ENCODE measurements at regions not wholly inside any gene's neighbourhood (a gene's known extent, or its start where the extent isn't known, plus 50 kb on each side); places are given as distances from the start of the nearest gene placed in this dataset.

DNA sequence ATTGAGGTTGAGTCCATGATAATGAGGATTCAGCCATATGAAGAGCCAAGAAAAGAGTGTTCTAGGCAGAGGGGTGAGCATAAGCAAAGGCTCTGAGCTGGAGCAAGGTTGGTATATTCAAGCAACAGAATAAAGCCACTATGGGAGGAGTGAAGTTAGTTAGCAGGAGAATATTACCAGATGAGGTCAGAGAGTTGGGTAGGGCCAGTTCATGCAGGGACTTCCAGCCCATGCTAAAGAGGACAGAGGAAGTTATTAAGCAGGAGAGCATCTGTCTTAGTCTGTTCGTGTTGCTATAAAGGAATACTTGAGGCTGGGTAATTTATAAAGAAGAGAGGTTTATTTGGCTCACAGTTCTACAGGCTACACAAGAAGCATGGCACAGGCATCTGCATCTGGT is 57.1 kb upstream of the ATG10 start:
- DNase-seq, result no peak

DNA sequence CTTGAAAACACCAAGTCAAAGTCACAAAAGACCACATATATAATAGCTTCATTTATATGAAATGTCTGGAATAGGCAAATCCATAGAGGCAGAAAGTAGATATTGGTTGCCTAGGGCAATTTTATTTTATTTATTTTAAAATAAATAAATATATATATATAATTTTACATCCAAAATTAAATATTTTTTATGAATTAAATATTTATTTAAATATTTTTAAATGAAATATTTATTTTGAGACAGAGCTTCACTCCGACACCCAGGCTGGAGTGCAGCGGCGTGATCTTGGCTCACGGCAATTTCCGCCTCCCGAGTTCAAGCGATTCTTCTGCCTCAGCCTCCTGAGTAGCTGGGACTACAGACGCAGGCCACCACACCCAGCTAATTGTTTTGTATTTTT is 58.9 kb upstream of the ATG10 start:
- DNase-seq, result no peak

DNA sequence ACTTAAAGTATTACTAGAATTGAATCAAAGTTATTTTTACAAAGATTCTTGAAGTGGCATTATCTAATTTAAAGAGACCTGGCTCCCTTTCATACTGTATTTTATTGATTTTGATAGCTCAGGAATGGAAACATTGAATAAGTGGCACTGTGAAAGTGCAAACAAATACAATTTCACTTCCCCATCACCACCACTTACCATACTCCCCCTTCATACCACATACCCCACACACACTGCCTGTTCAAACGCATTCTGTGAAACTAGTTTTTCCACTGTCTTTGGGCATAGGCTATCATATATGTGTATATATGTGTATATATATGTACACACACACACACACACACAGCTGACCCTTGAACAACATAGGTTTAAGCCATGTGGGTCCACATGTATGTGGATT is 62.1 kb upstream of the ATG10 start:
- DNase-seq, result no peak

DNA sequence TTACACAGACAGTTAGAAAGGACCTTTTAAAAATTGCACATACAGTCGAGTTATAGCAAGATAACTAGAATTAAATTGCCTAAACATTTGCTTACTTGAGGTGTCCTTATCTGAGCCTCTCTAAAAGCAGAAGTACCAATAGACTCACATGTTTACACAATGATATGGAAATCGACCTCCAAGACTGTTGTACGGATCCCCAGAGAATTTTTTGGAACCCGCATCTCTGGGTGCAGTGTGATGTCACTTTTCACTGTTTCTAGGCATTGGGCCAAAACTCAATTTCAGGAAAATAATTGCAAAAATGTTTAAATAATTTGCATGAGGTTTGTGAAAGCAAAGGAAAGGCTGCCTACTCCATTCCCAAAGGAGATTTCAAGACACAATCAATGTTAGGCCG is 63.1 kb upstream of the ATG10 start:
- no peak for DNase-seq

DNA sequence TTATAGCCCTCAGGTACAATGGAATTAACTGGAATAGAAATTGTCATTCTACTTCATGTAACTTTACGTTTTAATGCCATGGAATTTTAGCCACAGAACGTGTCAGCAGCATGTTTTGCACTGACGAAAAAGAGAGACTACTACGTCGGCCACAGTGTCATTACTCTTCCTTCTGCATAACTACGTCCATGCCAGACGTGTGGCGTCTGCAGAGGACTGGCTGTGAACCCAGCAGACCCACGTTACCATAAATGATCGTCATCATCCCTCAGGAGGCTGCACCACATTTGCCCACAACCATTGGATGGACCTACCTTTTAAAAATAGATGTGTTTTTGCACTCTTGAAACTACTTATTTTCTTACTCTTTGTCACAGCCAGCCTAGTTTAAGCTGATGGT is 63.8 kb upstream of the ATG10 start:
- DNase-seq, result no peak

DNA sequence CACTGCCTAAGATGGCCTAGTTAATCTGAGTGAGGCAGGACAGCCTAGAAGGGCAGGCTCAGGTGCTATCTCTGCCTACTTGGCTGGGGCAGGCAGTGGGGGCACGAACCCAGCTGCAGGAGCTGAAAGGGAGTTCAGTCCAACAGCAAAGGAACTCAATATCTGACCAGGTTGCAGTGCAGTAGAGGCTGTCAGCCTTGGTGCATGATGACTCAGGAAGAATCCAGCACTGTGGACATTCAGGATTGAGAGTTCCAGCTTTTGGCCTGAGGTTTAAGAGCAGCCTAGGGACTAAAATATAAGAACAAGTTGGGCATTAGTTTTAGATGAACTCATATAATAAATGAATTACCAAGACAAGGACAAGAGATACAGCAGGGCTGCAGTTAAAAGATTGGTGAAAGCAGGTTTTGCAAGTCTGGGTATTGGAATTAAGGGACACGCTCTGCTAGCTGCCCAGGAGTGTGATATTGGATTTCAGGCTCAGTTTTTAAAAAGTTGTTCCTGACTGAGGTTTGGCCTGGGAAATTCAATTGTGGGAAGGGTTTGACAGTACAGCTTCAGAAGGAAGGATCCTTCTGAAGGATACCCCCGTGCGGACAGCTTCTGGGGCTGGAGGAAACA is 64.7 kb upstream of the ATG10 start:
- DNase-seq, result no peak

DNA sequence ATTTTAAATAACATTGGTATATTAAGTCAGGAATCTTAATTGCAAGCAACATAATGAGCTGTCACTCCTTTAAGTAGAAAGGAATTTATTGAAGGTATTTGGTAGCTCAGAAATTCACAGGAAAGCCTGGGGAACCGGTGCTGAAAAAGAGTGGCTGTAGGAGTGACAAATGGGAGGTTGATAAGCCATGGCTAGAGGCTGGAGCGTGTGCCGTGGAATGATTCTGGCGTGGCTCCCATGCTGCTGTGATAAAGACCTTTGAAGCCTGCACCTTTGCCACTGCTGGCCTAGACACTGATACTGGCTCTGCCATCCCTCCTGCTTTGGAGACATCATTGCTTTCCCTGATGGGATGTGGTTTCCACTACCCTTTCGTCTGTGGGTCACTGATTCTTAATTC is 65.7 kb upstream of the ATG10 start:
- no peak for DNase-seq

DNA sequence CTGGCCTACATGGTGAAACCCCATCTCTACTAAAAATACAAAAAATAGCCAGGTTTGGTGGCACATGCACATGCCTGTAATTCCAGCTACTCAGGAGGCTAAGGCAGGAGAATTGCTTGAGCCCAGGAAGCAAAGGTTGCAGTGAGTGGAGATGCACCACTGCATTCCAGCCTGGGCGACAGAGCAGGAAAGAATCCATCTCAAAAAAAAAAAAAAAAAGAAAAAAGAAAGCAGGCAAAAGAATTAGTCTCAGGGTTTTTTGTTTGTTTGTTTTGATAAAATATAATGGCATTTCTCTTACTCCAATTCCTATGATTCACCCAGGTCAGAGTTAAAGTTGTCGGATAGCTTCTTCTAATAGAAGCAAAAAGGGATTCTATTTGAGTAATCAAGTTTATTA is 67.0 kb upstream of the ATG10 start:
- no peak for DNase-seq

DNA sequence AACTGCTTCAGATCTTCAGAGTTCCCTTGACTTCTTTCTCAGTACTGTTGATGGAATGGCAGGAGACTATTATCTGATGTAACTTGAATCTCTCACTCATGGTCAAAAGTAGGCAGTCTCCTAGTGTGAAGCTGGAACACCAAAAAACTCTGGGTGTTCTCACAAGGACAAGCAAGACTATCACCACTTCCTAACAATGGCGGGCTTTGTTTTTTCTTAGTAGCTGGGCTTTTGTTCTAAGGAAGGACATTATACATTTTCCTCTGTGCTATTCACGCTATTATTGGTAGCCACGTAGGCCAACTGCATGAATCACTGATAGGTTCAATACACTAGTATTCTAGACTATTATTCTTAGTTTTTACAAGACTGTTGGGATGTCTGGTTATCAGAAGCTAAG is 67.7 kb upstream of the ATG10 start:
- DNase-seq, result no peak

DNA sequence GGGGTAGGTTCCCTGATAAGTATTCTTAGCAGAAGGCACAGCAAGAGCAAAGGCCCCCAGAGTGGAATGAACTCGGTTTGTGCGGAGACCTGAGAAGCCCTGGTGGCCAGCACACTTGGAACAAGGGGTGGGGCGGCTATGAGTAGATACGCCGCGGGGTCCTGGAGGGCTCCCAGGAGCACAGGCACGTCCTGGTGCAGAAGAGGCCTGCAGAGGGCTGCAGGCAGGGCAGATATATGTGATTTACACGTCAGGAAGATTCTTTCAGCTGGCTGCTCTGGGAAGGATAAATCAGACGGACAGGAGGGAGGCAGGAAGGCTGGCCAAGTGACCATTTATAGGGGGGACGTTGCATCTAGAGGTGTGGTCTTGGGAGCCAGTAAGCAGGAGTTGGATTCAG is 70.2 kb upstream of the ATG10 start:
- DNase-seq, result no peak

DNA sequence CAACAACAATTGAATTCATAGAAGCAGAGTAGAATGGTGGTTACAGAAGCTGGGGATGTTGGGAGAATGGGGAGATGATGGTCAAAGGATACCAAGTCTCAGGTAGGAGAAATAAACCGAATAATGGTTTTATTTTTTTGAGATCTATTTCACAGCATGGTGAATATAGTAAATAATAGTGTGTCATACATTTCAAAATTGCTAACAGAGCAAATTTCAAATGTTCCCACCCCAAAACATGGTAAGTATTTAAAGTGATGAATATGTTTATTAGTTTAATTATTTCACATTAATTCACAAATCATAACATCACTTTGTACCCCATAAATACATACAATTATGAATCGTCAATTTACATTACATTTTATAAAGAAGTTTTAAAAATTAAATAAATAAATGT is 72.7 kb upstream of the ATG10 start:
- DNase-seq, result no peak

DNA sequence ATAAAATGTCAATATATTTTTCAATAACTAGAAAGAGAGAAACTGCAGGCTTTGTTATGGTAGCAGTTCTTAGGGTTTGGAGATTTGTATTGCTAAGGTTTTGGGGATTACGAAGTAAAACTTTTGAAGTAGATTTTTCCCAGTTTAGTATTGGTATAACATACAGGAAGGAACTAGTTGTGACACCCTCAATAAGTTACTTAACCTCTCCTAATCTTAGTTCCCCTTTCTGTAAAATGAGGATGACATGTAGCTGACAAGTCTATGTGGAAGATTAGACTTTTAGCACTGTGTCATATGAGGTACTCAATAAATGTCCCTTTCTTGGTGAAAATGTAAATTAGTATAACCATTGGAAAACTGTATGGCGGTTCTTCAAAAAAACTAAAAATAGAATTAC is 73.4 kb upstream of the ATG10 start:
- DNase-seq, result no peak

DNA sequence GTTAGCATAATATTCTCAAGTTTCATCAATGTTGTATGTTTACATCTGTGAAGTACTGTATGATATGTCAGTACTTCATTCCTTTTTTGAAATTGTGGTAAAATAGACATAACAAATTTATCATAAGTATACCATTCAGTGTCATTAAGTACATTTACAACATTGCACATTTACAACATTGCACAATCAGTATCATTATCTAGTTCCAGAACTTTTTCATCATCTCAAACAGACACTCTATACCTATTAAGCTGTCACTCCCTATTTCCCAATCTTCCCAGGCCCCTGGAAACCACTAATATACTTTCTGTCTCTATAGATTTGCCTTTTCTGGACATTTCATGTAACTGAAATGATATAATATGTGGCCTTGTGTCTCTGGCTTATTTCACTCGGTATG is 75.1 kb upstream of the ATG10 start:
- DNase-seq, result no peak

DNA sequence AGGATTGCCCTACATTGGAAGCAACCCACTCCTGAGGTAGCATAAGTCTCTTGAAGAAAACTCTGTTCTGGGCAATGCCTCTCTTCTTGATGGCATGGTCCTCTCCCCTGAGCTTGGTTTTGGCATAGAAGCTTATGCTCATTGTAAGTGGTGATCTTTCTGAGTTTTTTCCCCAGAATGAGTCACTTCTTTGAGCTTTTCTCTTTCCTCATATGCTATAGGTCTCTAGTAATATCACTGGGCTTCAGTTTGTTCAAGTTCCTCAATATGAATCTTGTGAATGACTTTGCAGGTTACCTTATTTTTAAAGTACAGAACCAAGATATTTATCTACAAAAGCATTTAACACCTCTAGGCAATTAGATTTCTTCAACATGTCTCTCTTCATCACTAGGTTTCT is 76.5 kb upstream of the ATG10 start:
- no peak for DNase-seq

DNA sequence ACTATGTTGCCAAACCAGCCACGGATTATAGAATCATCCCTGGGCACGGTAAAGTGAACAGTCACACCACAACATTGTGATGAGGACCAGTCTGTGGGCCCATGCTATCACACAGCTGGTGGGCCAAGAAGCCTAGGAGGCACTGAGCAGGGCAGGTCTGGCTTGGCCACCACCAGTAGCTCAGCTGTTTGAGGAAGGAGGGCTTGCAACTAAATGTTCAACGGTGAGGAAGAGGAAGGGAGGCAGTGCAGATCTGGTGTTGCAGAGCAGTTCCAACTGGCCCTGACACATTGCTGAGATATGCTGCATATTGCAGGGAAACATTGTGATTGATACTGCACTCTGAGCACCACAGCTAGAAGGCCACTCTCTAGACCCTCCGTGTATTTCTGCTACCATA is 77.9 kb upstream of the ATG10 start:
- DNase-seq, result no peak

DNA sequence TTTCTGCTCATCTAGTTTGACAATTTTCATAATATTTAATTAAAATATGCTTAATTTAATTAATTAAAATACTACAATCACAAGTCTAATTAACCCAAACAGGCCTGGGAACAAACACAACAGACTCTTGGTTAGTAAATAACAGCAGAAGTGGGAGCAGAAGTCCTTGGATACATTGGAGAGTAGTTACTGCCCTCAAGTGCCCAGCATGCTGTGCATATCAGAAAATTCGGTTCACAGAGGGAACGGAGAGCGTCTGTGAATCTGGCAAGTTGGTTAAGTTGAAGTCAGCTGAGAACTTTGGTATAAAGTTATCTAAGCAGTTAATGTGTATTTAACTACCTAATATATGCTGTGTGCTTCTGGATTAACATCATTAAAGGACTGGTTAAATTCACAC is 87.0 kb upstream of the ATG10 start:
- DNase-seq, result no peak

DNA sequence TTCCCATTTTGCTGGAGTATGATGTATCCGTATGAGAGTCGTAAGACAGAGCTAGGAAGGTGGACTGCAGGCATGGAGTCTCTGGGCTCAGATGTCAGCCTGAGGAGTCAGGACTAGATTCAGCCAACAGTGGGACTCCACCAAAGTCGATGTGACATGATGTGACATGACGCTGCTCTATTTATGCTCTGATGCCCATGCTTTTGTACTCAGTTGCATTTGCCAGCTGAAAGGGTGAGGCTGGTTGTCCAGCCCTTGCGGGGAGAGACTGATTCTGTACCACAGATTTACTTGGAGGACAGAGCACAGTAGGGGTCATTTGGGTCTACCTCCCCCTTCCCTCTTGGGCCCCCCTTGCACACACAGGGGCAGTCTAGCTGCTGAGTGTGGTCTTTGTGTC is 88.5 kb upstream of the ATG10 start:
- DNase-seq, result no peak

DNA sequence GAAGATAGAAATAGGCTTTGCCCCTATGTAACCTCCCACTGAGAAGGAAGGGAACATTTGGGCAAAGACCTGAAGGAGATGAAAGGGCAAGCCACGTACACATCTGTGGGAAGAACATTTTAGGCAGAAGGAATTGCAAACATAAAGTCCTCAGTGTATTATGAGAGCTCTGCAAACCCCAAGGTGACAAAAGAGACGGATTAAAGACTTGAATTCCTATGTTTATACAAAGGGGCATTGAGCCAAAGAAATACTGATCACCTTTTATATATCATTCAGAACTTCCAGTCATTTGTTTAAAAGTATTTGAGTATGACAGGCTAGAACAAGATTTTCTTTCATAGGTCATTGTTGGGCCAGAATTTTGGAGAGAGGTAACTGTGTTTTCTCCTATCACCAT is 90.2 kb upstream of the ATG10 start:
- DNase-seq, result no peak

DNA sequence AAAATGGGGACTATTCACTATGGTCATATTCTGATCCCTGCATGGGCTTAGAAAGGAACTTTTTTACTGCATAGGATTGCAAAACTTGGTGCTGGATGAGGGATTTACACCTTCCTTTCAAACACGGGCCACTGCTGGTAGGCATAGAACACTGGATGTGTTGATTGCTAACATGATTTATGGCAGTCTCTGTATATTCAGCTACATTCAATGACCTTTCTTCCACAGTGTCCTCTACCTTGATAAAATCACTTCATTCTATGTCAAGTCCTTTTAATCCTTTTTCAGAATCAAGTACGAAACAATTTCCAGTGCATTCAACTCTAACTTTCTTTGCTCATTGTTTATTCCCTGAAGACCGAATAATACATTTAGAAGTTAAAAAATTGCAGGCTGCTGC is 91.9 kb upstream of the ATG10 start:
- DNase-seq, result no peak

DNA sequence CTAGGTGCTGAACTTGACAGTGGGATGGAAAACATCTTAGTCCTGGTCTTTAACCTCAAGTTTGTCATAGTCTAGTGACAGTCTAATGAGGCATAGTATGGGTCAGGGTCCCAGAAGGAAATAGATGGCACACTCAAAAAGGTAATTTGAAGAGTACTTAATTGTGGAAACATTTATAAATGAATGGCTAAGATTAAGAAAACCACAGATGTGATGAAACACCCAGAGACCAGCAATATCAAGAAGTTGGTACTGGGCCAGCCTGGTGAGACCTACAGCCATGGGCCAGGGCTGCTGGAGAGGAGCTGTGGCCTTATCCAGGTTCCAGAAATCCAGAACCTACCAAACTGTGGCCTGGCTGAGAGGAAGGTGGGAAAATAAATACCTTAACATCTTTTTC is 93.5 kb upstream of the ATG10 start:
- no peak for DNase-seq

DNA sequence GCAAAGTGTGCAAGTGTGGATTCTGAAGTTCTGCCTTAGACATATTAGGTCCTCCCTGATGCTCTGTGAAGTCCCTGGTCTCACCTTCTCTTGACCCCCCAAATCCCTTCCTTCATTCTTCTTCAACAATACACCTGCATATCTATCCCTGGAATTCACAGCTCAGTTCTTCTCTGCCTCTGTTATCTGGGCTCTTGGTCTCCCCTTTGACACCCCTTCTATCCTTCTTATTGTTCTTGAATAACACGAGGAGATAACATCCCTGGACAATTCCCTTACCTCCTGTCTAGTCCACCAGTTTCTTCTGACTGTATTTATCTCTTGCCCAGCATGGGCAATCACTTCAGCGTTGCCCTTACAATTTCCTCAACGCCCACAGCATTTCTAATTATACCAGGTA is 104.8 kb upstream of the ATG10 start:
- no peak for DNase-seq

DNA sequence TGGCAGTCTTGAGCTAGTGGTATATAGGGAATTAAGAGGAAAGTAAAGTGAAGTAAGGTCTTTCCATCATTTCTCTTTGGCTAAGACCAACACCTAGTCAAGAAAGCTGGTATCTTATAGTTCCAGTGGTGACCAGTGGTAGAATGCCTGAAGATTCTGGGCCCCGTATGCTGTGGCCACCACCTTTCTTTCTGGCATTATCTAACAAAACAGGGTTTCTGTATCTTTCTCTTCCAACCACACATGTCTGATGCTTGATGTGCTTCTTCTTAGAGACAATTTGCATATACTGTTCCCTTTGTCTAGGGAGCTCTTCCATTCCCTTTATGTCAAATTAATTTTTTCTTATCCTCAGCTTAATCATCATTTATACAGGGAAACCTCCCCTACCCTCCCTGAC is 109.9 kb upstream of the SSBP2 start:
- no peak for DNase-seq

DNA sequence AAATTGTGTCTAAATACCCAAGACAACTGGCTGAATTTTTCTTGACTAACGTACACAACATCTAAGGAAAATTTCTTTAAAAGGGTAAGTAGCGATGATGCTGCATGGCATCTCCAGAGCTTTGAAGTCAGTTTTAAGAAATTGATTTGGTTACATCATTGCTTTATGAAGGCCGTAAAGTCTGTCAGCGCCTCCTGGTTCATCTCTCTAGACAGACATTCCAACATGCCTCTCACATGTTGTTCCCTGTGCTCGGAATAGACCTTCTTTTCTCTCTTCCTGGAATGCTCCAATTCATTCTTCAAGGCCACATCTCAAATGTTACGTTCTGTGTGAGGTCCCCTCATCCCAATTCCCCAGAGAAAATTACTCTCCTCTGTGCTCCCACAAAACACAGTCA is 108.7 kb upstream of the SSBP2 start:
- no peak for DNase-seq

DNA sequence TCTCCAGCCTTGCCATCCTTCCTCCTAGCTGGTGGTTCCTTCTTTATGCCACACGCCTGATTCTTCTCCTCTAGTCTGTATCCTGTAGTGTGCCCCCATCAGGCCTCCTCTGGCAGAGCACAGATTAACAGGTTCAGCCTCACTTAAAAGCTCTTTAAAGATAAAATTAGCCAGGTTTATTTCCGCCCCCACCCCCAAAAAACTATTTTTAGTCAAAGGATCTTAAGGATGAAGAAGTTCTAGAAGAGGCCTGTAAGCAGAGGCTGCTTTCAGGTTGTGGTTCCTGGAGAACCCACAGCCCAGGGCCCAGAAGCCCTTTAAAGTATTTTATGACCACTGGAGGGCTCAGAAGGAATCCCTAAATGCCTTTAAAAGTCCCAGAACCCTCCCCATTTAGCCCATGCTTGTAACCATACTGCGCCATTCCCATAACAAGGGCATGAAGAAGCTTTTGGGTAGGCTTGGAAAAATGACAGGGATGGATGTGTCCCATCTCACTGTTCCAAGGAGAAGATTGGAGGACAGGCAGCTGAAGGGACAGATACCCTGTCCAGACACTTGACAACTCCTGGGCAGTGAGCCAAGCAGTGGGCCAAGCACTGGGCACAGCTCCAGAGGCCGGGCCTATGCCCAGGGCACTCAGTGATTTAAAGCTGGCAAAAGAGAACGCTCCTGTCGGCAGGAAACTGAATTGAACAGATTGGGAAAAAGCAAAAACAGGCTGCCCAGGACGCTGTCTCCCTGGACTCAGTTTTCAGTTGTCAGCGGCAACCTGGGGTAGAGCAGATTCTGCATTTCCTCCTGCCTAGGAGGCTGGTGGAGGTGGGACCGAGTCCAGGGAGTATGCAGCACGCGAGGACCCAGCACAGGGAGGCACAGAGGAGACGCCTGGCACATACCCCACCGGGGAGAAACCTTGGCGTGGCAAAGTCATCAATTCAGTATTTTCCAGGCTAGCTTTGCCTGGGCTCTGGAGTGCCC is 106.3 kb upstream of the SSBP2 start:
- no peak for DNase-seq

DNA sequence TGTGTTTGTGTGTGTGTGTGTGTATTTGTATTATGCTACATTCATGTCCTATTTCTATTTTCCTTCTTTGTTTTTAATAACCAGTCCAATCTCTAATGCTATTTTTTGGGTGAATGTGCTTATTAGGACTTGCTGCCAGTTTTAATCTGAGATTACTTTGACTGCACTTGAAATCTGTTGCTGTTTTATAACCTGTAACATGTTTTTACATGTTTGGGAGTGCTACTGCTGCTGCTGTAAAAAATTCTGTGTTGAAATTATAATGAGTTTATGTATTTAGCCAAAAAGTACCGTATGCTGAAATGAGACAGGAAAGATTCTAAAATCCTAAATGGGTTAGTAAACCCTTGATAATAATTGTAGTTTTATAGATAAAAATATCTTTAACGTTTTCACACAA is 104.7 kb upstream of the SSBP2 start:
- DNase-seq, result no peak
